Thyroid gland (tissue), 4 donors: ENCODE measurements at regions not wholly inside any gene's neighbourhood (a gene's known extent, or its start where the extent isn't known, plus 50 kb on each side); places are given as distances from the start of the nearest gene placed in this dataset.

Experiments
- CTCF ChIP-seq, 6 experiments: fragments of 200-600 bp in 3 of 6; fragments of 450-650 bp in 3 of 6; sonication (generic) in 3 of 6; IDR thresholded peaks; one replicate each; pipeline ENCODE4 v1.5.1; 2016 to 2019; ENCODE audit warnings: antibody characterized with exemption in 6 of 6, mild to moderate bottlenecking in 2 of 6, inconsistent platforms in 1 of 6, moderate library complexity in 1 of 6
- POLR2A ChIP-seq, 2 donors: fragments of 450-650 bp; IDR thresholded peaks; one replicate each; pipeline ENCODE4 v1.6.1; 2017; ENCODE audit warnings: antibody characterized with exemption in 2 of 2, mild to moderate bottlenecking in 2 of 2, moderate library complexity in 1 of 2

DNA sequence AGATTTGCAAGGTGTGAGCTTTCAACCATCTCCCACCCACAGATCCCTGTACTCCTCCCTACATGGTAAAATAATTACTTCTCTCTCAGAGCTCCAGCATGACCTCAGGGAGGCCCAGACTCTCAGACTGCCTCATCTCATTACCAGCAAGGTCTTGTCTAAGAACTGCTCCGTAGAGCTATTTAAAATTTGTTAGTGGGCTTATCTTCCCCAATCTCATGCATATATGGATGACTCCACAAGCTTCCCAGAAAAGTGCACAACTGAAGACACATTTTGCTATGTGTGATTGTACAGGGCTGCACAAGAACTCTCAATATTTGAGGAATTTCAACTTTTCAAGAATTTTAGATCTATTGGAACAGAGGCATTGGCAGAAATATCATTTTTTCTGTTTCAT, 230.3 kb downstream of the CSNK2A3 start:
- no peak for TF ChIP-seq POLR2A (IDR thresholded peaks at IDR 0.05)
- no peak for TF ChIP-seq CTCF (IDR thresholded peaks at IDR 0.05)
